T-helper 1 cell (primary cell): ENCODE measurements at regions not wholly inside any gene's neighbourhood (a gene's known extent, or its start where the extent isn't known, plus 50 kb on each side); places are given as distances from the start of the nearest gene placed in this dataset.
"Not testable (repeated sequence)": the region's sequence is repeated elsewhere in the genome, so short reads cannot be mapped to it uniquely, and the experiment has no call there.

Source experiments
- DNase-seq, 5 donors: peaks; one replicate each; pipeline ENCODE4 v3.0.0-alpha.2; 2012 to 2020

DNA sequence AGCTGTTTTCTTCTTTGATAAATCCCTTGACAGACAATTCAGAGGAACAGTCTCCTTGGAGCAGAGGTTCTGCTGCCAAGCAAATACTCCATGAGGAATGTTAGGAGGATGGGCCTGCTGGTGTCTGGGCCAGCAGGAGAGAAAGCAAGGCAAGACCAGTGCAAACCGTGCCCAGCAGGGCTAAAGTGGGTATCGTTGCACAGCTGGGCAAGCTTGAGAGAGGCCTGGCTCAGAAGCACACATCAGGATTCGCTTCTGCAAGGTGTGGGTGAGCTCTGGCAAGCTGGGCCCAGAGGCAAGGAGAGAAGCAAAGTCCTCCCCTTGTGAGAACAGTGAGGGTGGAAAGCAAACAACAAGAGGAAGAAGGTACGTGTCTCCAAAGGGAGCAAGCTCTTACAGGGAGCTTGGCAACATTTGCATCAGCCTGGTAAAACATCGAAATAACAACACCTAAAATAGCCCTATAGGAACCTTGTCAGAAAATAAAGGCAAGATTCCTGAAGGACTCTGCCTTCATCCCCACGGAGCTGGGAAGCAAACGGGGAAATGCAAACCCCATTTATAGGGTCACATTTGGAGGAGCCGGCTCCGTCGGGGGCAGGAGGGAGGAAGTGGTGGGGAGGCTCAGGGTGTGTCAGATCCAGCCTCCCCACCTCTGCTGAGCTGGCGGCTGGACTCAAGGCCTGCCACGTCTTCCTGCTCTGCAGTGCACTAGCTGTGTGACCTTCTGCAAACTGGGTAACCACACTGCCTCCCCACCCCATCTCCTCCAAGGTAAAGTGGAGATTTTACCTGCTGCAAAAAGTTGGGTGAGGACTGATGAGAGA, 62.3 kb upstream of the HIVEP3 start:
- peak in 1 of 5 donors; percentile 29 for DNase-seq

DNA sequence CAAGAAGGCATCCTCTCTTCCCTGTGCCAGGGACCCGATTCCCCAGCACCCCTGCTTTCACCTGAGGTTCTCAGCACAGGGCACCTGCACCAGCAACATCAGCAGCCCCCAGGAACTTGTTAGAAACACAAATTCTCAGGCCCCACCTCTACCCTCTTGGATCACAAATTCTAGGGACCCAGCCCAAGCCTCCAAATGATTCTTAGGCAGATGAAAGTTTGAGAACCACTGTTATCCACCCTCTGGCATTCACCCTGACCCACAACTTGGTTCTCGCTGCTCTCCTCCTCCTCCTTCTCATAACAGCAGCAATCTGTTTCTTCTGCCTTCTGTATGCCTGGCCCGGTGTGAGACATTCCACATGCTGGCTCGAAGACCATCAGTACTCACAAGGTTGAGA, 60.3 kb upstream of the HIVEP3 start:
- no peak for DNase-seq

DNA sequence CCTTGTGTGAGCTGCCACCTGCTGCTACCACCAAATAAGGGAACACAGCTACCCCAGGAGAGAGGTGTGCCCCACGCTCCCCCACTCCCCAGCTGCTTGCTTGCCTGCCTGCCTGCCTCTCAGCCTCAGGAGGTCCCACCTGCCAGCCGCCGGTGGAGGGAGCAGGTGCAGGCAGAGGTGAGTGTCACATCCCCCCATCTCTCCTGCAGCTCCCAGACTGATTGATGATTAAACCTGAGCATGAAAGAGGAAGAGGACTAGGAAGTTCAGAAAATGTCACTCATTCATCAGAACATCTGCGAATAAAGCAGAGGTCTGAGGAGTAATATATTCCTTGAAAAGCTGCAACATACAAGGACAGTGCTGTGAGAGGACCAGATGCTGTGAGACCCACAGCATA, 58.6 kb upstream of the HIVEP3 start:
- DNase-seq = no peak

DNA sequence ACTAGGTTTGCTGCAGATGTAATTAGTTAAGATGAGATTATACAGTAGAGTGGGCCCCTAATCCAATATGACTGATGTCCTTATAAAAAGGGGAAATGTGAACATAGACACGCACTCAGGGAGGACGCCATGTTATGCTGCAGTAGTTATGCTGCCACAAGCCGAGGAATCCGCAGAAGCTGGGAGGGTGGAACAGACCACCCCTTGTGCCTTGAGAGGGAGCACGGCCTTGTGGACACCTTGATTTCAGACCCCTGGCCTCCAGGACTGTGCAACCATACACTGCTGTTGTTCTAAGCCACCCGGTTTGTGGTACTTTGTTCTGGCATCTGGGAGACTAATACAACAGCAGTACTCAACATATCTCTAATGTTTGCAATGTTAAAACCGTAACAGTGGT, 57.9 kb upstream of the HIVEP3 start:
- no peak for DNase-seq

DNA sequence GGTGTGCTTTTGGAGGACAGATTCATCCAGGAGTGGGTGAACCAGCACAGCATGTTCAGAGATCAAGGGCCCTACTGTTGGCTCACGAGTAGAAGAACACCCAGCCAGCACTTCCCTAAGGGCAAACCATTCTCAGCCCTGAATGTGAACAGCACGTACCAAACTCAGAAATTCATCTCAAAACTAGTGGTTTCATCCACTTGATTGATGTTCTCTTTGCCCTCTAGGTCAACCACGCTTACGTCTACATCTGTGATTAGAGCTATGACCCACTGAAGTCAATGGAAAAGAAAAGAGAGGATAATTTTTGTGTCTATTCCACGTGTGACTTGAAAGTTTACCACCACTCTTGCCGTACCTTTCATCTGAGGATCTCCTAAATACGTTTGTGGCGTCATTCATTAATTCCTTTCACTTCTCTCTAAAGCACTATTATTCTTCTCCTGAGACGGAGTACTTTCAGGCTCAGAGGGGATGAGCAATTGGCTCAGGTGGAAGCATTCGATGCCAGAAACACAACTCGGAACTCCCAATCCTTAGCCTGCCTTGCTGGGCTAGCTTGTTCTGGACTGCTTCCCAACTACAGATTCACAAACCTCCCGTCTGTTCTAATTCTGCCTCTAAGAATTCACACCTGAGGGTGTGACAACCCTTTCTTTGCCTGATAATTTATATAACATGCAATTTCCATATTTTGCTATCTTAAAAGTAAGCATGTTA, 57.3 kb upstream of the HIVEP3 start:
- no peak for DNase-seq

DNA sequence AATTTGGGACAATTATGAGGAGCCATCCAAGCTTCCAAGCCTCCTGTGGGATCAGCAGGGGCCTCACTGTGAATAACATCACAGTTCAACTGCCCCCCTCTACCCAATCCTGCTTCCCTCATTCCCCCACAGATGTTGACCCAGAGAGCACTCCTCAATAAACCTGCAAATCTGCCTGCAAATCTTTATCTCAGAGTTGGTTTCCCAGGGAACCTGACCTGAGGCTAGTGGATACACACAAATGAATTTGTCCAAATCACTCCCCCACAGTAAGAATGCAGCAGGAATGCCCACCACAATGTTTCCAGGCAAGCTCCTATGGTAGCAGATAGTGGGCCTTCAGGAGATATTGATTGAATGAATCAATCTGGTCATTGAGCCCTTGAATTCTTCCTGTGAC, 56.4 kb upstream of the HIVEP3 start:
- no peak for DNase-seq

DNA sequence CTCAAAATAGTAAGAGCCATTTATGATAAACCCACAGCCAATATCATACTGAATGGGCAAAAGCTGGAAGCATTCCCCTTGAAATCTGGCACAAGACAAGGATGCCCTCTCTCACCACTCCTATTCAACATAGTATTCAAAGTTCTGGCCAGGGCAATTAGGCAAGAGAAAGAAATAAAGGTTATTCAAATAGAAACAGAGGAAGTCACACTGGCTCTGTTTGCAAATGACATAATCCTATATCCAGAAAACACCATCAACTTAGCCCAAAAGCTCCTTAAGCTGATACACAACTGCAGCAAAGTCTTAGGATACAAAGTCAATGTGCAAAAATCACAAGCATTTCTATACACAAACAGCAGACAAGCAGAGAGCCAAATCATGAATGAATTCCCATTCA, 49.8 kb upstream of the HIVEP3 start:
- not testable (repeated sequence) for DNase-seq
